CD14-positive monocyte (primary cell): ENCODE measurements at regions not wholly inside any gene's neighbourhood (a gene's known extent, or its start where the extent isn't known, plus 50 kb on each side); places are given as distances from the start of the nearest gene placed in this dataset.
"Not testable (repeated sequence)": the region's sequence is repeated elsewhere in the genome, so short reads cannot be mapped to it uniquely, and the experiment has no call there.

ENCODE experiments used
- DNase-seq, 3 donors: peaks; one replicate each; pipeline ENCODE4 v3.0.0-alpha.2; 2011 to 2022
- H2AFZ ChIP-seq: 2 replicates; pipeline ENCODE4 v1.6.0; 2012; ENCODE audit warnings: mild to moderate bottlenecking, low read depth, low read length, inconsistent platforms; ENCODE audit not compliant: insufficient read depth, poor library complexity, severe bottlenecking
- H3K27ac ChIP-seq, 2 donors: 1 replicate in 1 of 2; 2 replicates in 1 of 2; pipeline ENCODE4 v1.5.1; 2012 to 2013; ENCODE audit warnings: low read length in 2 of 2, control low read depth in 1 of 2, inconsistent platforms in 1 of 2, low read depth in 1 of 2, mild to moderate bottlenecking in 1 of 2
- H3K27me3 ChIP-seq, 2 donors: one replicate each; pipeline versions ENCODE4 v1.6.0 to v1.6.1; 2011 to 2013; ENCODE audit warnings: low read length in 2 of 2; ENCODE audit not compliant: control insufficient read depth in 2 of 2, insufficient read depth in 2 of 2
- H3K36me3 ChIP-seq, 2 donors: replicated peaks in 1 of 2; 1 replicate in 1 of 2; 2 replicates in 1 of 2; pipeline versions ENCODE4 v1.5.1 to v1.6.1; 2012 to 2013; ENCODE audit warnings: low read length in 2 of 2, control low read depth in 1 of 2, inconsistent platforms in 1 of 2, mild to moderate bottlenecking in 1 of 2; ENCODE audit not compliant: insufficient read depth in 2 of 2, control insufficient read depth in 1 of 2
- H3K4me1 ChIP-seq, 2 donors: 1 replicate in 1 of 2; 2 replicates in 1 of 2; pipeline versions ENCODE4 v1.5.1 to v1.6.1; 2012 to 2013; ENCODE audit warnings: low read length in 2 of 2, control low read depth in 1 of 2, inconsistent platforms in 1 of 2, mild to moderate bottlenecking in 1 of 2, moderate library complexity in 1 of 2; ENCODE audit not compliant: insufficient read depth in 2 of 2, control insufficient read depth in 1 of 2
- H3K4me2 ChIP-seq: replicated peaks from 2 replicates; pipeline ENCODE3; 2012; ENCODE audit warnings: low read length, moderate library complexity, mild to moderate bottlenecking; ENCODE audit not compliant: poor library complexity, severe bottlenecking; ENCODE audit errors: extremely low read depth
- H3K4me3 ChIP-seq, 3 experiments: fragments of 200-600 bp in 1 of 3; sonication (generic) in 1 of 3; replicated peaks in 1 of 3; 1 replicate in 2 of 3; 2 replicates in 1 of 3; pipeline ENCODE4 v1.5.1; 2011 to 2013; ENCODE audit warnings: low read length in 3 of 3, mild to moderate bottlenecking in 3 of 3, control low read depth in 2 of 3, low read depth in 2 of 3, inconsistent platforms in 1 of 3, moderate library complexity in 1 of 3
- H3K79me2 ChIP-seq: 2 replicates; pipeline ENCODE4 v1.6.0; 2012; ENCODE audit warnings: mild to moderate bottlenecking, control low read depth, inconsistent platforms, low read length, moderate library complexity; ENCODE audit not compliant: insufficient read depth
- H3K9ac ChIP-seq: 2 replicates; pipeline ENCODE4 v1.6.0; 2017; ENCODE audit warnings: low read length, mild to moderate bottlenecking; ENCODE audit not compliant: insufficient read depth, poor library complexity, severe bottlenecking
- H3K9me3 ChIP-seq, 2 donors: replicated peaks in 1 of 2; 1 replicate in 1 of 2; 2 replicates in 1 of 2; pipeline versions ENCODE4 v1.5.1 to v1.6.1; 2012 to 2013; ENCODE audit warnings: low read length in 2 of 2, control low read depth in 1 of 2; ENCODE audit not compliant: control insufficient read depth in 1 of 2, insufficient read depth in 1 of 2
- H4K20me1 ChIP-seq: 2 replicates; pipeline ENCODE4 v1.6.0; 2012; ENCODE audit warnings: mild to moderate bottlenecking, low read length, control low read depth, moderate library complexity; ENCODE audit not compliant: insufficient read depth
- H3K27ac Mint-ChIP-seq, 7 donors: one replicate each; pipeline ENCODE4 v1.8.0; 2020; ENCODE audit warnings: mild to moderate bottlenecking in 7 of 7, mixed read lengths in 7 of 7, moderate library complexity in 6 of 7, inconsistent platforms in 2 of 7
- H3K27me3 Mint-ChIP-seq, 3 donors: one replicate each; pipeline ENCODE4 v1.8.0; 2021 to 2022; ENCODE audit warnings: low read depth in 3 of 3, mild to moderate bottlenecking in 3 of 3, mixed read lengths in 3 of 3, moderate library complexity in 3 of 3, inconsistent platforms in 1 of 3
- H3K36me3 Mint-ChIP-seq, 2 donors: one replicate each; pipeline ENCODE4 v1.8.0; 2020; ENCODE audit warnings: mixed read lengths in 2 of 2, inconsistent platforms in 1 of 2, mild to moderate bottlenecking in 1 of 2
- H3K4me1 Mint-ChIP-seq: one replicate; pipeline ENCODE4 v1.8.0; 2020; ENCODE audit warnings: mild to moderate bottlenecking, mixed read lengths
- H3K4me3 Mint-ChIP-seq, 2 donors: one replicate each; pipeline ENCODE4 v1.8.0; 2020; ENCODE audit warnings: mild to moderate bottlenecking in 2 of 2, mixed read lengths in 2 of 2, moderate library complexity in 1 of 2
- H3K9me3 Mint-ChIP-seq, 7 donors: one replicate each; pipeline ENCODE4 v1.8.0; 2020 to 2022; ENCODE audit warnings: mixed read lengths in 7 of 7, mild to moderate bottlenecking in 6 of 7, moderate library complexity in 6 of 7, inconsistent platforms in 2 of 7
- WGBS: methylation state at CpG from one replicate; pipeline ENCODE4 v1.1.5; 2013; ENCODE audit warnings: missing lambda C conversion rate; ENCODE audit not compliant: insufficient coverage; 5-methylcytosine and 5-hydroxymethylcytosine counted together
- intact Hi-C, 2 donors: fragments of 100-400 bp; cut with micrococcal nuclease; formaldehyde crosslinking; loops; one replicate each; pipeline versions ENCODE4 v1.15.0 to v1.15.1; 2023
- TF ChIP-seq, protein P1 (sequence below): fragments of 200-600 bp; IDR thresholded peaks from one replicate; pipeline ENCODE4 v1.8.0; 2022; ENCODE audit warnings: antibody characterized with exemption, mild to moderate bottlenecking

DNA sequence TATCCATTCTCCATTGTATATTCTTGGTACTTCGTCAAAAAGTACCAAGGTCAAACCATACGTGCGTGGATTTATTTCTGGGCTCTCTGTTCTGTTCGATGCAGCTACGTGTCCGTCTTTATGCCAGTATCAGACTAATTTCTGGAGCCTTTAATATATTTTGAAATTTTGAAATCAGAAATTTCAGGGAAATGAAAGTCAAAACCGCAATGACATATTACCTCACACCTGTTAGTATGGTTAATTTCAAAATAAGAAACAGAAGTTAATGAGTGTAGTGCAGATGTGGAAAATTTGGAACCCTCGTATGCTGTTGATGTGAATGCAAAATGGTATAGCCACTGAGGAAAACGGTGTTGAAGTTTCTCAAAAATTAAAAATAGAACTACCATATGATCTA, 156.1 kb upstream of the TRIB2 start:
- intact Hi-C loops: no loop called here
- Histone ChIP-seq H3K9me3 (no peaks in the 10 kb centered on the region), H3K27me3 (peaks cover 0 to 3% of the 10 kb centered on the region in 2 donors), H3K4me3 (no peak overlapping the region), H3K4me1 (peaks cover 8 to 21% of the 10 kb centered on the region in 2 donors), H3K9ac (no peak overlapping the region), H3K36me3 (no peaks in the 10 kb centered on the region), H3K79me2 (no peaks in the 10 kb centered on the region), H4K20me1 (no peaks in the 10 kb centered on the region), H3K4me2 (no peak overlapping the region), H2AFZ (no peak overlapping the region), H3K27ac (no peak overlapping the region)
- Mint-ChIP-seq H3K27ac (no peak overlapping the region), H3K4me1 (peaks cover 22% of the 10 kb centered on the region), H3K27me3 (peaks cover 0 to 5% (median 3%) of the 10 kb centered on the region in 3 donors), H3K4me3 (no peak overlapping the region), H3K9me3 (no peaks in the 10 kb centered on the region), H3K36me3 (no peaks in the 10 kb centered on the region)
- DNase-seq: peak in 1 of 3 donors; percentile 7
- TF ChIP-seq, protein P1, sequence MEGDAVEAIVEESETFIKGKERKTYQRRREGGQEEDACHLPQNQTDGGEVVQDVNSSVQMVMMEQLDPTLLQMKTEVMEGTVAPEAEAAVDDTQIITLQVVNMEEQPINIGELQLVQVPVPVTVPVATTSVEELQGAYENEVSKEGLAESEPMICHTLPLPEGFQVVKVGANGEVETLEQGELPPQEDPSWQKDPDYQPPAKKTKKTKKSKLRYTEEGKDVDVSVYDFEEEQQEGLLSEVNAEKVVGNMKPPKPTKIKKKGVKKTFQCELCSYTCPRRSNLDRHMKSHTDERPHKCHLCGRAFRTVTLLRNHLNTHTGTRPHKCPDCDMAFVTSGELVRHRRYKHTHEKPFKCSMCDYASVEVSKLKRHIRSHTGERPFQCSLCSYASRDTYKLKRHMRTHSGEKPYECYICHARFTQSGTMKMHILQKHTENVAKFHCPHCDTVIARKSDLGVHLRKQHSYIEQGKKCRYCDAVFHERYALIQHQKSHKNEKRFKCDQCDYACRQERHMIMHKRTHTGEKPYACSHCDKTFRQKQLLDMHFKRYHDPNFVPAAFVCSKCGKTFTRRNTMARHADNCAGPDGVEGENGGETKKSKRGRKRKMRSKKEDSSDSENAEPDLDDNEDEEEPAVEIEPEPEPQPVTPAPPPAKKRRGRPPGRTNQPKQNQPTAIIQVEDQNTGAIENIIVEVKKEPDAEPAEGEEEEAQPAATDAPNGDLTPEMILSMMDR: no peak
- WGBS: 90% methylated on average over 2 of the region's 9 CpGs

DNA sequence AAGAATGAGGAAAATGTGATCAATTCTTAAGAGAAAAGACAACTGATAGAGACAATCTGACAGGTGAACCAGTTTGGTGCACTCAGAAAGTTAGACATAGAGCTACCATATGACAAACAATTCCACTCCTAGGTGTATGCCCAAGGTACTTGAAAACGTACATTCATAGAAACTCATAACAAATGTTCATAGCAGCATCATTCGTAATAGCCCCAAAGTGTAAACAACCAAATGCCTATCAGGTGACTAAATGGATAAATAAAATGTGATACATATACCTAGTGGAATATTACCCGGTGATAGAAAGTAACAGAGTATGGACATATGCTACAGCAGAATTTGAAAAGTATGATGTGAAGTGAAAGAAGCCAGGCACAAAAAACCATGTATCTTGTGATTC, 149.3 kb upstream of the TRIB2 start:
- Mint-ChIP-seq H3K27me3 (peaks cover 7 to 17% (median 9%) of the 10 kb centered on the region in 3 donors), H3K36me3 (no peaks in the 10 kb centered on the region), H3K4me3 (no peak overlapping the region), H3K4me1 (peaks cover 2% of the 10 kb centered on the region), H3K9me3 (peaks cover 0 to 4% (median 0%) of the 10 kb centered on the region in 7 donors), H3K27ac (no peak overlapping the region)
- H3K36me3 ChIP-seq: no peaks in the 10 kb centered on the region
- no peak overlapping the region for H3K4me2 ChIP-seq
- no peaks in the 10 kb centered on the region for H4K20me1 ChIP-seq
- H3K27ac ChIP-seq: no peak overlapping the region
- peaks cover 0 to 6% of the 10 kb centered on the region in 2 donors for H3K27me3 ChIP-seq
- no peaks in the 10 kb centered on the region for H3K79me2 ChIP-seq
- no CpG with 5 or more reads among the region's 3 CpGs for WGBS
- TF ChIP-seq, protein P1: no peak
- H3K4me1 ChIP-seq: no peaks in the 10 kb centered on the region
- no peak overlapping the region for H3K9ac ChIP-seq
- H2AFZ ChIP-seq: no peak overlapping the region
- no peak for DNase-seq
- H3K9me3 ChIP-seq: no peaks in the 10 kb centered on the region
- intact Hi-C loops: no loop called here
- no peak overlapping the region for H3K4me3 ChIP-seq

DNA sequence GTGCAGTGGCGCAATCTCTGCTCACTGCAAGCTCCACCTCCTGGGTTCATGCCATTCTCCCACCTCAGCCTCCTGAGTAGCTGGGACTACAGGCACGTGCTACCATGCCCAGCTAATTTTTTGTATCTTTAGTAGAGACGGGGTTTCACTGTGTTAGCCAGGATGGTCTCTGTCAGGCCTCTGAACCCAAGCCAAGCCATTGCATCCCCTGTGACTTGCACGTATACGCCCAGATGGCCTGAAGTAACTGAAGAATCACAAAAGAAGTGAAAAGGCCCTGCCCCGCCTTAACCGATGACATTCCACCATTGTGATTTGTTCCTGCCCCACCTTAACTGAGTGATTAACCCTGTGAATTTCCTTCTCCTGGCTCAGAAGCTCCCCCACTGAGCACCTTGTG, 147.2 kb upstream of the TRIB2 start:
- H3K27me3 ChIP-seq, H3K9me3 ChIP-seq, H3K27ac ChIP-seq, H3K9ac ChIP-seq, H3K27ac Mint-ChIP-seq, H3K4me3 ChIP-seq, H3K9me3 Mint-ChIP-seq, H3K4me2 ChIP-seq, DNase-seq, H3K4me1 Mint-ChIP-seq, H3K4me1 ChIP-seq, H3K36me3 ChIP-seq, H3K79me2 ChIP-seq, H4K20me1 ChIP-seq, intact Hi-C loops, H3K4me3 Mint-ChIP-seq, H2AFZ ChIP-seq, H3K36me3 Mint-ChIP-seq: not testable (repeated sequence)
- H3K27me3 Mint-ChIP-seq: peaks cover 7 to 16% (median 10%) of the 10 kb centered on the region in 3 donors
- 88% methylated on average over 5 of the region's 7 CpGs for WGBS
